ENCODE measurements at regions not wholly inside any gene's neighbourhood (a gene's known extent, or its start where the extent isn't known, plus 50 kb on each side); places are given as distances from the start of the nearest gene placed in this dataset.
"Not testable (repeated sequence)": the region's sequence is repeated elsewhere in the genome, so short reads cannot be mapped to it uniquely, and the experiment has no call there.

DNA sequence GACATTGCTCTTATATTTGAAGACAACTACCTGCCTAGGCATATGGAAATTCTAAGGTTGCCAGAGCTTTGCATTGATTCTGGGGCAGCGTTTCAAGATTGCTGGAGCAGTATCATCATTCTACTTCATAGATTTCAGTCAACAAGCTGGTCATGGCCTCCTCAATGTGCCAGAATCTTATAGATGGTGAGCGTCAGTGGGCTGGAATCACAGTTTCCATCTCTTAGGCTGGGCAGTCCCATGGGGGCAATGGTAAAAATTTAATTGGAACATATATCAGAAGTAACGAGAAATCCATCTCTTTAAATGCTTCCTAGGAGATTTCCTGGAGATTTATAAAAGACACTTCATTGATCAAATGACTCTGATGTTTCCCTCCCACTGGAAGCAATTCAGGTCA, 258.3 kb downstream of the SV2B start:
- no peak overlapping the region for H3K9ac ChIP-seq (ENCODE audit: insufficient read depth, low read length)
- no peaks in the 10 kb centered on the region for H3K27me3 ChIP-seq (ENCODE audit: control insufficient read depth, insufficient read depth, low read length)
- H4K20me1 ChIP-seq (ENCODE audit: control insufficient read depth, extremely low read depth, insufficient read depth, low read length), result no peaks in the 10 kb centered on the region
- no peak overlapping the region for H3K4me2 ChIP-seq (ENCODE audit: extremely low read depth, insufficient read depth, low read length)
- no peak overlapping the region for H3K27ac ChIP-seq (ENCODE audit: insufficient read depth, low read length)
- no peak overlapping the region for H2AFZ ChIP-seq (ENCODE audit: low read length)
- H3K4me1 ChIP-seq (ENCODE audit: control insufficient read depth, extremely low read depth, insufficient read depth, low read length), result no peaks in the 10 kb centered on the region
- H3K9me3 ChIP-seq (ENCODE audit: control insufficient read depth, insufficient read depth, low read depth, low read length), result no peaks in the 10 kb centered on the region
- H3K79me2 ChIP-seq (ENCODE audit: control insufficient read depth, insufficient read depth, low read length), result no peaks in the 10 kb centered on the region
- DNase-seq (ENCODE audit: low read depth in 2 of 2), result no peak
- no peaks in the 10 kb centered on the region for H3K36me3 ChIP-seq (ENCODE audit: control insufficient read depth, insufficient read depth, low read length)
- no peak overlapping the region for H3K4me3 ChIP-seq (replicated peaks in 1 of 4; ENCODE audit: control extremely low read depth in 1 of 4, insufficient read depth in 1 of 4, low read depth in 3 of 4, low read length in 4 of 4)
- TF ChIP-seq, protein P1, sequence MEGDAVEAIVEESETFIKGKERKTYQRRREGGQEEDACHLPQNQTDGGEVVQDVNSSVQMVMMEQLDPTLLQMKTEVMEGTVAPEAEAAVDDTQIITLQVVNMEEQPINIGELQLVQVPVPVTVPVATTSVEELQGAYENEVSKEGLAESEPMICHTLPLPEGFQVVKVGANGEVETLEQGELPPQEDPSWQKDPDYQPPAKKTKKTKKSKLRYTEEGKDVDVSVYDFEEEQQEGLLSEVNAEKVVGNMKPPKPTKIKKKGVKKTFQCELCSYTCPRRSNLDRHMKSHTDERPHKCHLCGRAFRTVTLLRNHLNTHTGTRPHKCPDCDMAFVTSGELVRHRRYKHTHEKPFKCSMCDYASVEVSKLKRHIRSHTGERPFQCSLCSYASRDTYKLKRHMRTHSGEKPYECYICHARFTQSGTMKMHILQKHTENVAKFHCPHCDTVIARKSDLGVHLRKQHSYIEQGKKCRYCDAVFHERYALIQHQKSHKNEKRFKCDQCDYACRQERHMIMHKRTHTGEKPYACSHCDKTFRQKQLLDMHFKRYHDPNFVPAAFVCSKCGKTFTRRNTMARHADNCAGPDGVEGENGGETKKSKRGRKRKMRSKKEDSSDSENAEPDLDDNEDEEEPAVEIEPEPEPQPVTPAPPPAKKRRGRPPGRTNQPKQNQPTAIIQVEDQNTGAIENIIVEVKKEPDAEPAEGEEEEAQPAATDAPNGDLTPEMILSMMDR (conservative IDR thresholded peaks at IDR 0.05 in 1 of 2, IDR thresholded peaks at IDR 0.05 in 1 of 2; ENCODE audit: low read depth in 1 of 2, low read length in 2 of 2), result no peak
- TF ChIP-seq EZH2 (IDR thresholded peaks at IDR 0.05; ENCODE audit: low read length, missing control alignments), result no peak

DNA sequence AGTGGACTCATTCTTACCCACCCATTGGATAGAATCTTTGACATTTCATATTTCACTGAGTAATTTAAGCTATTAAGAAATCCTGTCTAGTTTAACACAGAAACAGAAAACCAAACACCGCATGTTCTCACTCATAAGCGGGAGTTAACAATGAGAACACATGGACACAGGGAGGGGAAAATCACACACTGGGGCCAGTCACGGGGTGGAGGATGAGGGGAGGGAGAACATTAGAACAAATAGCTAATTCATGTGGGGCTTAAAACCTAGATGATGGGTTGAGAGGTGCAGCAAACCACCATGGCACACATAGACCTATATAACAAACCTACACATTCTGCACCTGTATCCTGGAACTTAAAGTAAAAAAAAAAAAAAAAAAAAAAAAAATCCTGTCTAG, 261.6 kb downstream of the SV2B start:
- not testable (repeated sequence) for H3K4me3 ChIP-seq (replicated peaks in 1 of 4; ENCODE audit: control extremely low read depth in 1 of 4, insufficient read depth in 1 of 4, low read depth in 3 of 4, low read length in 4 of 4); H3K9ac ChIP-seq (ENCODE audit: insufficient read depth, low read length); H3K27me3 ChIP-seq (ENCODE audit: control insufficient read depth, insufficient read depth, low read length); H4K20me1 ChIP-seq (ENCODE audit: control insufficient read depth, extremely low read depth, insufficient read depth, low read length); H3K79me2 ChIP-seq (ENCODE audit: control insufficient read depth, insufficient read depth, low read length); DNase-seq (ENCODE audit: low read depth in 2 of 2); H3K36me3 ChIP-seq (ENCODE audit: control insufficient read depth, insufficient read depth, low read length); H3K4me1 ChIP-seq (ENCODE audit: control insufficient read depth, extremely low read depth, insufficient read depth, low read length); H2AFZ ChIP-seq (ENCODE audit: low read length); H3K27ac ChIP-seq (ENCODE audit: insufficient read depth, low read length); H3K4me2 ChIP-seq (ENCODE audit: extremely low read depth, insufficient read depth, low read length); H3K9me3 ChIP-seq (ENCODE audit: control insufficient read depth, insufficient read depth, low read depth, low read length)

- no peaks in the 10 kb centered on the region for H3K9me3 ChIP-seq (ENCODE audit: control insufficient read depth, insufficient read depth, low read depth, low read length)
- no peaks in the 10 kb centered on the region for H3K4me1 ChIP-seq (ENCODE audit: control insufficient read depth, extremely low read depth, insufficient read depth, low read length)
- no peak overlapping the region for H2AFZ ChIP-seq (ENCODE audit: low read length)
- TF ChIP-seq, protein P1 (conservative IDR thresholded peaks at IDR 0.05 in 1 of 2, IDR thresholded peaks at IDR 0.05 in 1 of 2; ENCODE audit: low read depth in 1 of 2, low read length in 2 of 2), result no peak
- TF ChIP-seq EZH2 (IDR thresholded peaks at IDR 0.05; ENCODE audit: low read length, missing control alignments), result no peak
- H3K4me2 ChIP-seq (ENCODE audit: extremely low read depth, insufficient read depth, low read length), result no peak overlapping the region
- no peak overlapping the region for H3K4me3 ChIP-seq (replicated peaks in 1 of 4; ENCODE audit: control extremely low read depth in 1 of 4, insufficient read depth in 1 of 4, low read depth in 3 of 4, low read length in 4 of 4)
- no peaks in the 10 kb centered on the region for H3K27me3 ChIP-seq (ENCODE audit: control insufficient read depth, insufficient read depth, low read length)
- H3K27ac ChIP-seq (ENCODE audit: insufficient read depth, low read length), result no peak overlapping the region
- H3K36me3 ChIP-seq (ENCODE audit: control insufficient read depth, insufficient read depth, low read length), result no peaks in the 10 kb centered on the region
- no peak for DNase-seq (ENCODE audit: low read depth in 2 of 2)
- no peaks in the 10 kb centered on the region for H4K20me1 ChIP-seq (ENCODE audit: control insufficient read depth, extremely low read depth, insufficient read depth, low read length)
- H3K9ac ChIP-seq (ENCODE audit: insufficient read depth, low read length), result no peak overlapping the region
- H3K79me2 ChIP-seq (ENCODE audit: control insufficient read depth, insufficient read depth, low read length), result no peaks in the 10 kb centered on the region
These were observed 266.1 kb downstream of the SV2B start for GRCh38 chr15:91366111-91366510.

- Histone ChIP-seq H3K27me3 (ENCODE audit: control insufficient read depth, insufficient read depth, low read length) (no peaks in the 10 kb centered on the region), H2AFZ (ENCODE audit: low read length) (no peak overlapping the region), H3K27ac (ENCODE audit: insufficient read depth, low read length) (no peak overlapping the region), H4K20me1 (ENCODE audit: control insufficient read depth, extremely low read depth, insufficient read depth, low read length) (no peaks in the 10 kb centered on the region), H3K79me2 (ENCODE audit: control insufficient read depth, insufficient read depth, low read length) (no peaks in the 10 kb centered on the region), H3K36me3 (ENCODE audit: control insufficient read depth, insufficient read depth, low read length) (no peaks in the 10 kb centered on the region), H3K4me1 (ENCODE audit: control insufficient read depth, extremely low read depth, insufficient read depth, low read length) (no peaks in the 10 kb centered on the region), H3K9ac (ENCODE audit: insufficient read depth, low read length) (no peak overlapping the region), H3K4me3 (replicated peaks in 1 of 4; ENCODE audit: control extremely low read depth in 1 of 4, insufficient read depth in 1 of 4, low read depth in 3 of 4, low read length in 4 of 4) (no peak overlapping the region), H3K4me2 (ENCODE audit: extremely low read depth, insufficient read depth, low read length) (no peak overlapping the region), H3K9me3 (ENCODE audit: control insufficient read depth, insufficient read depth, low read depth, low read length) (no peaks in the 10 kb centered on the region)
- TF ChIP-seq EZH2 (IDR thresholded peaks at IDR 0.05; ENCODE audit: low read length, missing control alignments), result no peak
- TF ChIP-seq, protein P1 (conservative IDR thresholded peaks at IDR 0.05 in 1 of 2, IDR thresholded peaks at IDR 0.05 in 1 of 2; ENCODE audit: low read depth in 1 of 2, low read length in 2 of 2), result no peak
- DNase-seq (ENCODE audit: low read depth in 2 of 2), result no peak
These were observed 268.6 kb downstream of the SV2B start for GRCh38 chr15:91368611-91369010.
